GM19372 (cell line): ENCODE measurements at regions not wholly inside any gene's neighbourhood (a gene's known extent, or its start where the extent isn't known, plus 50 kb on each side); places are given as distances from the start of the nearest gene placed in this dataset.
"Not testable (repeated sequence)": the region's sequence is repeated elsewhere in the genome, so short reads cannot be mapped to it uniquely, and the experiment has no call there.

Source experiments
- ATAC-seq: cut with Tn5 transposase; IDR thresholded peaks from one replicate; pipeline ENCODE4 v1.9.1; 2021; ENCODE audit warnings: mild to moderate bottlenecking, low read depth, moderate library complexity; ENCODE audit not compliant: unreplicated experiment

DNA sequence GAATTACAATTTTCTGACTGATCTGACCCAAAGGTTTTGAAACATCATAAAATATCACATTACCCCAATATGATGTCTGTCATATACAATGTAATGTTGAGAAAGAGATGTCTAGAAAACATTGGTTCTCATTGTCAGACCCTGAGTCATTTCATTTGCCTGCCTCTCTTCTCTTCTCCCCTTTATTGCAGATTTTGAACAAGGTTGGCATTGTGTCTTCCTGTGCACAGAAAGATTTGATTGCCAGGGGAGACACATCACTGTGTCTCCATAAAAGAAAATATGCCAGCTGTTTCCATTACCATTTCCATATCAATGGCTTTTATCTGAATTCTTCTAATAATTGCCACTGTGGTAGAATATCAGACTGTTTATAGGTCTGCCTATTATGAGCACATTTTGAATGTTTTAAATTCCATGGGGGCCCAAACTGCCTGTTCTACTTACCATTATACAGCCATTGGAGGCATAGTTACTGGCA is 65.6 kb downstream of the IFI44 start:
- no peak for ATAC-seq

GRCh38 chr1:78716186-78716585 is 66.6 kb downstream of the IFI44 start:
- ATAC-seq = no peak

- no peak for ATAC-seq
Measured at GRCh38 chr1:78718566-78718965, 68.9 kb downstream of the IFI44 start.

DNA sequence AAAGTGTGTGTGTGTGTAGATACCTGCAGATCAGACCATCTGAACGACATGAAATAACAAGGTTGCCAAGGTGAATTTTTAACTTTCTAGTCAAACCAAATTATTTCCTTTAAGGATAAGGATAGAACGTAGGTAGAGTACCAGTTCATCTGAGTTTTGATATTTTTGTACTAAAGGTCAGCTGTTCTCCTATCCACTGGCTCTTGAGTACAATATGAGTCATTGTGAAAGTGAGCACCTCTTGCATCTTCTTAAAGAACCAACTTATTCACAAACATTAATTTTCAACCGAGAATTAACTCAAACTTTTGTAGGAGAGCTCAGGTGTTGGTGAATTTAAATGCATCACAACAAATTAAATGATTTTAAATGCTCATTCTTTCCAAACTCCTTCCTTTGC is 71.5 kb downstream of the IFI44 start:
- no peak for ATAC-seq

GRCh38 chr1:78722105-78722504 is 72.5 kb downstream of the IFI44 start:
- ATAC-seq = no peak

GRCh38 chr1:78722521-78722920 is 72.9 kb downstream of the IFI44 start:
- ATAC-seq = no peak

DNA sequence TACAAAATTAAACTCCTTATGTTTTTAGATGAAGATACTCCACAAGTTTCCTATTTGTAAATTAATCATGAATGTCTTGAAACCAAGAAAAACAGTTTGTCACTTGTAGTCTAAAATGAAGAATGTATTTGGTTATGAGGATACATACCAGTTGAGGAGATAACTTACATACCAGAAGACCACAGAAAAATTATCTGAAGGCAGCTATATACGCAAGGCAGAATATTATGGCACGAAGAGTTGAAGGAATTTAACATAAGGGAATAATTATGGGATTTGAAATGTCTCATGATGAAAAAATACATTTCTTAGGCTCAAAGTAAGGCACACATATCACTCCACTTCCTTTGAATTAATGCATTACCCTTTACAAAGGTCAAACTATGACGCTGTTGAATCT is 73.3 kb downstream of the IFI44 start:
- ATAC-seq = no peak

- no peak for ATAC-seq
Measured at GRCh38 chr1:78726686-78727085, 77.1 kb downstream of the IFI44 start.

DNA sequence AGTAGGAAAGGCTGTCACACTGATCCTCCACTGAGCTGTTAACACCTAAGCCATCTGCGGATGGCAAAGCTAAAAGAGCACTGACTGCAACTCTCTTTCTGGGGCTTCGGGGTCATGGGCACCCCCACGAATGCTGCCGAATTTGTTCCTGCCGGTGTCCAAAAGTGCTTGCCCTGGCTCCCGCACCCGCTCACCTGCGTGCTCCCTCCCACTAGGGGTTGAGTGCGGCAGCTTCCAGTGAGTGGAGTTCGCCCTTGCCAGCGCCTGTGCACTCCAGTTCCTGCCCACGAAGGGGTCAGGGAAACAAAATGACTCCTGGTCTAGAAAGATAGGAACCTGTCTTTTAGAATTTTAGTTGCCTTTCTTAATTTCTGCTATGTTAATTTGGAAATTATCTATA is 78.7 kb downstream of the IFI44 start:
- ATAC-seq = no peak

GRCh38 chr1:78730054-78730453 is 80.4 kb downstream of the IFI44 start:
- no peak for ATAC-seq

GRCh38 chr1:78731674-78732073 is 82.0 kb downstream of the IFI44 start:
- ATAC-seq = no peak

DNA sequence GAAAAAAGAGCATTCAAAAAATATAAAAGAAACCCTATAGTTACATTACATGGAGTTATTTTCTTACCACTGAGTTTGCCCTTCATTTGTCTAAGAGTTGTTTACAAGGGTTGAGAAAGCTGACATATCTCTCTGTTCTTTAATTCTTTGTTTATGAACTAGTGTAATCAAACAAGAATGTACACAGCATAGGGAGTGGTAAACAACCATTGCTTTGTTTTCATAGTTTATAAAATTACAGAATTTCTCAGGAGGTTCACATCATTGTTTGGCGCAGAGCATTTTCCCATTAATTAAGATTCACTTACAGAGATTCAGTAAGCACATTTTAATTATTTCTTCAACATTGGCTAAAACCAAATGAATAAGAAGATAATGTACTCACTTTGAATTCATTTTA is 87.6 kb downstream of the IFI44 start:
- ATAC-seq = no peak

- ATAC-seq = no peak
Measured at GRCh38 chr1:78743626-78744025, 94.0 kb downstream of the IFI44 start.

DNA sequence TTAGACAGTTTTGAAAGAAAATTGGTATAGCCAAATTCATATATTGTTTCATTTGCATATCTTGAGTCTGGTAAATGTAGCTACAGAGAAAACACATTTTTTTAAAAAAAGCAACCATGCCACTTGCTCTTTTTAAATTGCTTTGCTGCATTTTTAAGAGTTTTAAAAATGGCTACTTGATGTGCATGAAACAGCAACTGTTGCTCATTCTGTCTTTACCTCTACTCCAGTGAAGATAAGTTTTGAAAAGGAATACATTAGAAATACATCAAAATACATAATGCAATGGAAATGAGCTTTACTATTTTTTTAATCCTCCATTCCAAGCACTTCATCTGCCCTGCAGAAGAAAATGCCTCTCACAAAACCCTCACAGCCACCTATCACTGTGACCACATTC is 95.5 kb downstream of the IFI44 start:
- ATAC-seq = no peak

- not testable (repeated sequence) for ATAC-seq
Measured at GRCh38 chr1:78753679-78754078, 104.0 kb downstream of the IFI44 start.

DNA sequence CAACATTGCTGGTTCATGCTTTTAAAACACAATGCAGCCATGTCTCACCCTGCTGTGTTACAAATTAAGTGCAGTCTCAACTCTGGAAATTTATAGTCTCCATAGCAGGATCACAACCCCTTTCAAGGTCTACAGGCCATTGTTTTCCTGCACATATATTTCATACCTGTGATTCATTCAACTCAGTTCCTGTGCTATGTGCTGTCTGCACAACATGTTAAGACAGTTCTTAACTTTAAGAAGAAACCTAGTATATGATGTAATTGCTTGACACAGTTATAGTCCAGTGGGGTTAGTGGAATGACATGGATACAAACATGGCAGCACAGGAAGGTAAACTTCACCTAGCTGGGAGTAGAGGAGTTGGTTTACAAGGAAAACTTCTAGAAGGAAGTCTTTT is 106.4 kb downstream of the IFI44 start:
- ATAC-seq = no peak

GRCh38 chr1:78758506-78758905 is 108.9 kb downstream of the IFI44 start:
- ATAC-seq = no peak

GRCh38 chr1:78759881-78760280 is 110.2 kb downstream of the IFI44 start:
- no peak for ATAC-seq

DNA sequence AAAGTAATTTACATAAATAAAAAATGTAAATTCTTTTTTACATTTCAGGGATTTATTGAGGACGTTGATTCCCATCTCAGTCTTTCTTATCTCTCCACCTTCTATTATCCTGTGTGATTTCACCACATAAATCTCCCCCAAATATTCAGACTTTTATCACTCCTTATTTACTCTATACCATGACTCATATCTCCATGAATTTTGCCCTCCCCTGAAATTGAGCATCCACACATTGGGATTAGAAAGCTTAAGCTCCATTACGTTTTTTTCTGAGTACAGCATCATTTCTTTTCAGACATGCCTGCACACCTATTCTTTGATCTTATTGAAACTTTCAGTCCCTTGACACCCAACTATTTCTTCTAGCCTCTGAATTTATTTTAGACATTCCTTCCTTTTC is 111.2 kb downstream of the IFI44 start:
- no peak for ATAC-seq

DNA sequence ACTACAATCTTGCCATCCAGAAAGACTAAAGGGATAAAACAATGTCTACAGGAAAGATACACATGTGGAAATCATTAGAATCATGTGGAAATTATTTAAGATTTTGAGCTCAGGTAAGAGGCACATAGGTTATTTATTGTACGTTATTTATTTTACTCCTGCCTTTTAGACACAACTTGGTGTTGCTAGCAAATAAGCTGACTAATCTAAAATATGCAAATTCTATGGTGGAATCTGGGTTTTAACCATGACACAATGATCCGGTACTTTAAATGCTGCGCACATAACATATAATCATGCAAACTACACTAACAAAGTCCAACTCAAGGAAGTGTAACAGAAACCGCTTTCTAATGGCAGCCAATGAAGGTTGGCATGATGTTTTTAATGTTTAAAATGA is 112.5 kb downstream of the IFI44 start:
- no peak for ATAC-seq

GRCh38 chr1:78765489-78765888 is 115.9 kb downstream of the IFI44 start:
- ATAC-seq = no peak

- no peak for ATAC-seq
Measured at GRCh38 chr1:78779831-78780230, 130.2 kb downstream of the IFI44 start.

DNA sequence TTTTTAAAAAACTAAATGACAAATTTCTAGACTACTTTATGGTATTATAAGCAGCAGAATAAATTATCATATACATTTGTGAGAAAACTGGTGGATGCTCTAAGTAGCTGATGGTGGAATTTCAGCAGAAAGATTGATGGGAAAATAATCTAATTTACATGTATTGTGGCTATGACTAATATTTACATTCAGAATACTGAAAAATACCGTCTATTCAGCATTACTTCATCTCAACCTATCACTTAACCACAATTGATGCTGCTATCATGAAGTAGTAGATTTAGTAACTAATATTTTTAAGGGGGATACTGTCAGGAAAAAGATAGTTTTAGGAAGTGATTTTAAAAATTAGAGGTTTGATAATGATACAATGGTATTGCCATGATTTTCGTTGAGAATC is 137.9 kb downstream of the IFI44 start:
- ATAC-seq = no peak
